ENCODE measurements at regions not wholly inside any gene's neighbourhood (a gene's known extent, or its start where the extent isn't known, plus 50 kb on each side); places are given as distances from the start of the nearest gene placed in this dataset.
"Not testable (repeated sequence)": the region's sequence is repeated elsewhere in the genome, so short reads cannot be mapped to it uniquely, and the experiment has no call there.

DNA sequence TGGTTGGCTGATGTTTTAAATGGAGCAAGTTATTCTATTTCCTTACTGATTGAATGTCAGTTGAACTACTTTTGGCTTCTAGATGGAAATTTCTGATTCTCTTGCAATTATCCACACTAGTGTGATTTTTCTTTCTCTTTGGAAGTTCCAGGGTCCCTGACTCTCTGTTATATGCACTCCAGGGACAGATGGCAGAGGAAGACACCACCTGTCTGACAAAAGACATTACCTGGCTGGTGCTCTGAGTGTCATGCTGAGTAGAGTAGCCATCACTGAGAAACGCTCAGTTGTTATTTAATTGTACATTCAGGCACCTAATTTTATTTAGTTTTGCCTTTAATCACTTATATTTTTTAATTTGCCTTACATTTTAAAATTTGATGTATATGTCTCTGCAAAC, 105.4 kb upstream of the TLL1 start:
- no peak for DNase-seq (ENCODE audit: low spot score)

GRCh38 chr4:165768281-165768680, 104.8 kb upstream of the TLL1 start:
- DNase-seq (ENCODE audit: low spot score), result no peak

DNA sequence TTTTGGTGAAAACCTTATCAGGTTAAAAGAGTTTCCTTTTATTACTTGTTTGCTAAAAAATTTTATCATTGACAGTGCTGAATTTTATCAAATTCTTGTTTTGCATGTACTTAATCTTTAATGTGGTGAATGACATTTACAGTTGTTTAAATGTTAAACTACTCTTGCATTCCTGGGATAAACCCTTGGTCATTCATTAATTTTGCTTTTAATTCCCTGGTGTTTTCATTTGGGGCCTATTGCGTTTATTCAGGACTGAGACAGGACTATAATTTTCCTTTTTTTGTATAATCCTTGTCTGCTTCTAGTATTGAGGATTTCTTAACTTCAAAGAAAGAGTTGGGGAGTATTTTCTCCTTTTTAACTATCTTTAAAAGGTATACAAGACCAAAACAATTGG, 98.7 kb upstream of the TLL1 start:
- DNase-seq (ENCODE audit: low spot score), result no peak

DNA sequence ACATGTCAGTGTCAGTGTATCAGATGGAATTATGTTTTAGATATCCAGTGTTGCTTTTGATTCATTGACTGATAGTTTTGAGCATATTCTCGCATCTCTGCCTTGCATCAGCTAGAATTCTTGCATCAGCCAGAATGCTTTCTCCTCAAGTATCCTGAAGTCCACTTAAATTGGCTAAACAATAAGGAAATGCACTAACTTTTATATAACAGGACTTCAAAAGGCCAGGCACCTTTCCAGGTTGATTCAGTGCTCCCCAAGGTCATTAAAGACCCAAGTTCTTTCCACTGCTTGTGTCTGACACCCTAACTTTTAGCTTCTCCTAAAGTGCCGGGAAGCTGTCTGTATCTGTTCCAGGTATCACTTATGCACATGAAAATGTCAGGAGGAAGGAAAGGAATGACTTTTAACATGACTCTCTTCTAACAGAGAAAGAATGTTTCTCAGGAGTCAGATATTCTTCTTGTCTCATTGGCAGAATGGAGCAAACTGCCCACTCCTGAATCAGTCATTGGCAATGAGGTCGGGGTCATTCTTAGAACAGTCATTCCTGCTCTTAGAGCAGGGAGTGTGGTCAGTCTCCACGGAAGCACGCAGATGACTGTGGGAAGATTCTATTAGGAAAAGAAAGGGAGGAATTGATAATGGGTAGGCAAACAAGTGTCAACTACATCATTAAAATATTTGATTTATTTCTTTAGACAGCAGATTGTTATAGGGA, 92.9 kb upstream of the TLL1 start:
- no peak for DNase-seq (ENCODE audit: low spot score)

DNA sequence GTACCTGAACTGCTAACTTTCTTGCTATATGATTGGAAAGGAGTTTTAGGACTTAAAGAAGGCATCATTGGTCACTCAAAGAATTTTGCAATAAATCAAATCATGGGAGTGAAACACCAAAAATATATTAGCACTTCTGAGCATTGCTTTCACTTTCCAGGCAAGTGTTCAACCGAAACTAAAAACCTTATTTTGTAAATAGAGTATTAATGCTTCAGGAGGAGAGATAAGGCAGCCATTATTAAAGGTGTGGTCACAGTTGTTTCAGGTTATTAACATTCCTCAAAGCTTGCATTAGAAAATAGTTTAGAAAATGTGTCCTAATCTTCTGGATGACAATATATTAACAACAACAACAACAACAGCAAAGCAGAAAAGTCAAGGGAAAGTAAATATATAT, 92.3 kb upstream of the TLL1 start:
- no peak for DNase-seq (ENCODE audit: low spot score)

- DNase-seq (ENCODE audit: low spot score), result no peak
Measured at GRCh38 chr4:165782623-165783022, 90.4 kb upstream of the TLL1 start.

DNA sequence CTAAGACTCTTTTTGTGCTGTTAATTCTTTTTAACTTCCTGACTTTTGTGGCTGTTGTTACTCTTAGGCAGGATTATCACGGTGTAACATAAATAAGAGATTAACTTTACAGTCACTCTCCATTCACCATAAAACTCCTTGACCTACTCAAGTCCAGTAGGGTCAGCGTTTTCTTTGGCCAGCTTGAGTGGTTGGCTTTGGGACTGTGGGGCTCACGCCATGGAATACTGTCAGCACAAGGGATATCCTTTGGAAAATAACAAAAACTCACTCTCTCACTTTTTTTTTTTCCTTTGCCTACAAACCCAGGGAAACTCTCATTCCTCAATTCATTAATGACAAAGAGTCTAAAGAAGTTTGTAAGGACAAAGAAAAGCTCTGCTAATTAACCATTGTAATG, 89.4 kb upstream of the TLL1 start:
- DNase-seq (ENCODE audit: low spot score), result no peak

DNA sequence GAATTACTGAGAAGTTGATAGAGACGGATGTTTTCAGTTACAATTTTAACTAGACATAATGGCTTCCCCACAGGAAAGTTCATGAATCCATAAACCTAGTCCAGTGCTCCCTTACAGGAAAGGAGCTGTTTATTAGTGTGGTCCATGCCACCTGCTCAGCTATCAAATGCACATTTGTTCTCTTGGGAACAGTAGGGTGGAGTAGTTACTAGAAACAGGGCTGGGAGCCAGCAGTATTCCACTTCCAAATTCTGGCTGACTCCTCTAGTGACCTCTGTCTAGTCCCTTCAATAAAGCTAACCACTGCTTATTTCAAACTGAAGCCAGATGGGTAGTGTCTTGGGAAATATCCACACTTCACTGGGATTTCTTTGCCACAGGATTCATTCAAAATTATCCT, 88.4 kb upstream of the TLL1 start:
- DNase-seq (ENCODE audit: low spot score), result no peak

GRCh38 chr4:165785337-165785736, 87.7 kb upstream of the TLL1 start:
- no peak for DNase-seq (ENCODE audit: low spot score)

GRCh38 chr4:165787516-165788274, 85.3 kb upstream of the TLL1 start:
- no peak for DNase-seq (ENCODE audit: low spot score)

DNA sequence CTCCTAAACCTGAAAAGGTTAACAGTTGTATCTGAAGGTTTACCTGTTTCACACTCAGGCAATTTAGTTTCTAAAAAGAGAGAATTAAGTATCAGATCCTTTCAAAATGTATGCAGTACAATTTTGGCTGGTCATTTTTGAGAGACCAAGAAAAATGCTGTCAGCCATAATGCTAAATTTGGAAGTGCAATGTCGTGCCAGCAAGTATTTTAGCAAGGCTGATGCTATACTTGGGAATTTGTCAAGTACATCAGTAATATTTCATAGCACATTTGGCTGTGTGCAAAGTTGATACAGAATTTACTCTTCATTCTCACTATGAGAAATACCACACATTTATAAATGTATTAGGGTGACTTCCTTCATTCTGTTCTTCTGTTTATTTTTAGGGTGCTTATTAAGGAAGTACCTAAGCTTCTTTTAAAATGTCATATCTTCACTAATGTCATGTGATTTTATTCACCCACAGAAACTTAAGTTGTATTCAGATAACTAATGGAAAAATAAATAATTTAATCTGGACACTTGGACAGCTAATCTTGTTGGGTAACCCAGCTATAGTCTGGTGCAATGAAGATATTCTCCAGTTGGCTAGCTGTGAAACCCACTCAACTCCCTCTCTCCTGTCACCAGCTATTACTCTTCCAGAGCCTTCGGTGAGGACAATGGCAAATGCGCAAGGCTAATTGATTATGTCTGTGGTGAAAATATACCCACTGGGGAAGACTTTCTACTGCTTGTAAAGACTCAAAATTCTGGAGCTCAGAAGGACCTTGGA, 84.2 kb upstream of the TLL1 start:
- DNase-seq (ENCODE audit: low spot score), result no peak

DNA sequence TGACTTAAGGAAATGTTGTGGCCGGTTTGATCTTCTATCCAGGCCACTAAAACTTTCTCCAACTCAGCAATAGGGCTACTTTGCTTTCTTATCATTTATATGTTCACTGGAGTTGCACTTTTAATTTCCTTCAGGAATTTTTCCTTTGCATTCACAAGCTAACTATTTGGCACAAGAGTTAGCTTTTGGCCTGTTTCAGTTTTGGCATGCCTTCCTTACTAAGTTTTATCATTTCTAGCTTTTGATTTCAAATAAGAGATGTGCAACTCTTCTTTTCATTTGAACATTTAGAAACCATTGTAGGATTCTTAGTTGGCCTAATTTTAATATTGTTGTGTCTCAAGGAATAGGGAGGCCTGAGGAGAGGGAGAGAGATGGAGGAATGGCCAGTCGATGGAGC, 79.8 kb upstream of the TLL1 start:
- no peak for DNase-seq (ENCODE audit: low spot score)

GRCh38 chr4:165794834-165795233, 78.2 kb upstream of the TLL1 start:
- DNase-seq (ENCODE audit: low spot score), result no peak

GRCh38 chr4:165799384-165799815, 73.6 kb upstream of the TLL1 start:
- DNase-seq (ENCODE audit: low spot score), result no peak

DNA sequence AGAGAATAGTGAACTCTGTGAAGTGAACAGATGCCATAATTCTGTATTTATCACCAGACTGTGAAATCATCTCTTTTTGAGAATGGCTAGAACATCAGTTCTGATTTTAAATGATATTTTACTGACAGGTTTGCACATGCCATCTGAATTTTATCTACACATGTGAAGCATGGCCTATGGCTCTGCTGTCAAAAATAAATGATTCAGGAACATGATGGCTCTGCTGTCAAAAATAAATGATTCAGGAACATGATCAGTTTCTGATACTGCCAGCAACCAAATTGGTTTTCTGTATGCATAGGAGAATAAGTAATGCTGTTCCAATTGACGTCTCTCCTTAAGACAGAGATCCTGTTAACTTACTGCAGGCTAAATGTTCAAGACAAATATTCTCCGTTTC, 70.6 kb upstream of the TLL1 start:
- no peak for DNase-seq (ENCODE audit: low spot score)

- no peak for DNase-seq (ENCODE audit: low spot score)
Measured at GRCh38 chr4:165803005-165803404, 70.0 kb upstream of the TLL1 start.

GRCh38 chr4:165805406-165805805, 67.6 kb upstream of the TLL1 start:
- no peak for DNase-seq (ENCODE audit: low spot score)

- no peak for DNase-seq (ENCODE audit: low spot score)
Measured at GRCh38 chr4:165806613-165807012, 66.4 kb upstream of the TLL1 start.

DNA sequence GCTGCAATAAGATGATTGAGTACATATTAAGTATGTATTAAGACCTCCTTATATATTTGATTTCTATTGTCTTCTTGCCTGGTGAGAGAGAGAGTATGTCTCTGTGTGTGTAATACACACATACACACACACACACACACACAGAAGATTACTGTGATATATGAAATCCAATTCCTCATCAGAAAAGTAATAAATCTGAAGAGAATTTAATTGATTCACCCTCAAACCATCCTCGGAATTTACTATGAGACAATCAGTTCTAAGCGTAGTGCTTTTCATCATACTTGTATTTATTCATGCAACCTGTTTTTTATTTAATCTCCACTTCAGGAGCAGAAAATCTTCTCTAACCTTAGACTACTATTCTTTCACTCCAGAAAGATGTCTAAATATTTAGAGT, 62.3 kb upstream of the TLL1 start:
- no peak for DNase-seq (ENCODE audit: low spot score)

DNA sequence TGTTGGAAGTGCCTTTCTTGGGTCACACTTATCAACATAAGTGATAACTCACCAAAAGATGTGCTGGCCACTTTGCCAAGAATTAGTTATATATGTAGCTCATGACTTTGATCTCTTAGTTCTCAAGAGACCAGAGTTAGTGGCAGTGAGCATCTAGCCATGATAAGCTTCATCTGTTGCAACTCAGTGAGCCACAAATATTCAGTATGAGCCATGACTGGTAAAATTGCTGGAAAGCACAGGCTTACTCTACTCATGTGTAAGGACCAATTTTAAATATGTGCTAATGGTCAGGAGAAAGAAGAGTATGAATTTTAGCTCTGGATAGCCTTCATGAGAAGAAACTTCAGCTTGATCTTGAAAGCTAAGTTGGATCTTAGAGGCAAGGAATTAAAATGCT, 59.4 kb upstream of the TLL1 start:
- DNase-seq (ENCODE audit: low spot score), result no peak

- peak; percentile 26 for DNase-seq (ENCODE audit: low spot score)
Measured at GRCh38 chr4:165814256-165815020, 58.6 kb upstream of the TLL1 start.

- DNase-seq (ENCODE audit: low spot score), result not testable (repeated sequence)
Measured at GRCh38 chr4:165819126-165819525, 53.9 kb upstream of the TLL1 start.

Data from RKO (cell line).